ENCODE measurements at regions not wholly inside any gene's neighbourhood (a gene's known extent, or its start where the extent isn't known, plus 50 kb on each side); places are given as distances from the start of the nearest gene placed in this dataset.
"Not testable (repeated sequence)": the region's sequence is repeated elsewhere in the genome, so short reads cannot be mapped to it uniquely, and the experiment has no call there.

DNA sequence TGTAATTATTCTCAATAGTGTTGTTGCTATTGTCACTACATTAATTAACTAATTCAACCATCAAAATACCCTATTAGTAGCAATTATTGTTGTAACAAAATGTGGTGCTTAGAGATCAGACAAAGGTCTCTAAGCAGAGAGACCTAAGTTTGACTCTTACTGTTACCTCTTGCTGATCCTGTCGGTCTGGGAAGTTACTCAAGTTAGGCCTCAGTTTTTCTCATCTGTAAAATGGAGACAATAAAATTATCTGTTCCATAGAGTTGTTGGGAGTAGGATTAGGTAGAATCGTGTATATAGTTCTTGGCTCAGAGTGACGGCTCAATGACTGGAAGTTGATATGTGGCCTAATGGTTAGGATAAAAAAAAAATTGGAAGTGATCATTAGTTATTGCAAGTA, 69.8 kb upstream of the ARL8B start:
- H3K4me1 ChIP-seq (ENCODE audit: control insufficient read depth, extremely low read depth, insufficient read depth, low read length): no peaks in the 10 kb centered on the region
- no peaks in the 10 kb centered on the region for H3K9me3 ChIP-seq (ENCODE audit: control insufficient read depth, insufficient read depth, low read depth, low read length)
- no peak for DNase-seq (ENCODE audit: low read depth in 2 of 2)
- no peak overlapping the region for H2AFZ ChIP-seq (ENCODE audit: low read length)
- H4K20me1 ChIP-seq (ENCODE audit: control insufficient read depth, extremely low read depth, insufficient read depth, low read length): no peaks in the 10 kb centered on the region
- no peaks in the 10 kb centered on the region for H3K79me2 ChIP-seq (ENCODE audit: control insufficient read depth, insufficient read depth, low read length)
- H3K4me3 ChIP-seq (replicated peaks in 1 of 4; ENCODE audit: control extremely low read depth in 1 of 4, insufficient read depth in 1 of 4, low read depth in 3 of 4, low read length in 4 of 4): no peak overlapping the region
- H3K4me2 ChIP-seq (ENCODE audit: extremely low read depth, insufficient read depth, low read length): no peak overlapping the region
- TF ChIP-seq, protein P1, sequence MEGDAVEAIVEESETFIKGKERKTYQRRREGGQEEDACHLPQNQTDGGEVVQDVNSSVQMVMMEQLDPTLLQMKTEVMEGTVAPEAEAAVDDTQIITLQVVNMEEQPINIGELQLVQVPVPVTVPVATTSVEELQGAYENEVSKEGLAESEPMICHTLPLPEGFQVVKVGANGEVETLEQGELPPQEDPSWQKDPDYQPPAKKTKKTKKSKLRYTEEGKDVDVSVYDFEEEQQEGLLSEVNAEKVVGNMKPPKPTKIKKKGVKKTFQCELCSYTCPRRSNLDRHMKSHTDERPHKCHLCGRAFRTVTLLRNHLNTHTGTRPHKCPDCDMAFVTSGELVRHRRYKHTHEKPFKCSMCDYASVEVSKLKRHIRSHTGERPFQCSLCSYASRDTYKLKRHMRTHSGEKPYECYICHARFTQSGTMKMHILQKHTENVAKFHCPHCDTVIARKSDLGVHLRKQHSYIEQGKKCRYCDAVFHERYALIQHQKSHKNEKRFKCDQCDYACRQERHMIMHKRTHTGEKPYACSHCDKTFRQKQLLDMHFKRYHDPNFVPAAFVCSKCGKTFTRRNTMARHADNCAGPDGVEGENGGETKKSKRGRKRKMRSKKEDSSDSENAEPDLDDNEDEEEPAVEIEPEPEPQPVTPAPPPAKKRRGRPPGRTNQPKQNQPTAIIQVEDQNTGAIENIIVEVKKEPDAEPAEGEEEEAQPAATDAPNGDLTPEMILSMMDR (conservative IDR thresholded peaks at IDR 0.05 in 1 of 2, IDR thresholded peaks at IDR 0.05 in 1 of 2; ENCODE audit: low read depth in 1 of 2, low read length in 2 of 2): no peak
- TF ChIP-seq EZH2 (IDR thresholded peaks at IDR 0.05; ENCODE audit: low read length, missing control alignments): no peak
- no peaks in the 10 kb centered on the region for H3K36me3 ChIP-seq (ENCODE audit: control insufficient read depth, insufficient read depth, low read length)
- H3K9ac ChIP-seq (ENCODE audit: insufficient read depth, low read length): no peak overlapping the region
- H3K27me3 ChIP-seq (ENCODE audit: control insufficient read depth, insufficient read depth, low read length): no peaks in the 10 kb centered on the region
- no peak overlapping the region for H3K27ac ChIP-seq (ENCODE audit: insufficient read depth, low read length)

- DNase-seq (ENCODE audit: low read depth in 2 of 2): peak in 1 of 2 donors; percentile 95
- H3K27ac ChIP-seq (ENCODE audit: insufficient read depth, low read length): peak overlapping the region; percentile 34
- no peak overlapping the region for H3K4me3 ChIP-seq (replicated peaks in 1 of 4; ENCODE audit: control extremely low read depth in 1 of 4, insufficient read depth in 1 of 4, low read depth in 3 of 4, low read length in 4 of 4)
- no peak overlapping the region for H3K9ac ChIP-seq (ENCODE audit: insufficient read depth, low read length)
- no peaks in the 10 kb centered on the region for H3K27me3 ChIP-seq (ENCODE audit: control insufficient read depth, insufficient read depth, low read length)
- no peak for TF ChIP-seq EZH2 (IDR thresholded peaks at IDR 0.05; ENCODE audit: low read length, missing control alignments)
- TF ChIP-seq, protein P1 (conservative IDR thresholded peaks at IDR 0.05 in 1 of 2, IDR thresholded peaks at IDR 0.05 in 1 of 2; ENCODE audit: low read depth in 1 of 2, low read length in 2 of 2): no peak
- peak overlapping the region; percentile 28 for H3K4me2 ChIP-seq (ENCODE audit: extremely low read depth, insufficient read depth, low read length)
- no peaks in the 10 kb centered on the region for H3K79me2 ChIP-seq (ENCODE audit: control insufficient read depth, insufficient read depth, low read length)
- H3K4me1 ChIP-seq (ENCODE audit: control insufficient read depth, extremely low read depth, insufficient read depth, low read length): no peaks in the 10 kb centered on the region
- H2AFZ ChIP-seq (ENCODE audit: low read length): peak overlapping the region; percentile 23
- no peaks in the 10 kb centered on the region for H3K36me3 ChIP-seq (ENCODE audit: control insufficient read depth, insufficient read depth, low read length)
- H4K20me1 ChIP-seq (ENCODE audit: control insufficient read depth, extremely low read depth, insufficient read depth, low read length): no peaks in the 10 kb centered on the region
- no peaks in the 10 kb centered on the region for H3K9me3 ChIP-seq (ENCODE audit: control insufficient read depth, insufficient read depth, low read depth, low read length)
Measured at GRCh38 chr3:5053021-5053831, 68.9 kb upstream of the ARL8B start.

GRCh38 chr3:5054098-5054497, 68.0 kb upstream of the ARL8B start:
- Histone ChIP-seq H3K27ac (ENCODE audit: insufficient read depth, low read length) (no peak overlapping the region), H2AFZ (ENCODE audit: low read length) (no peak overlapping the region), H3K9ac (ENCODE audit: insufficient read depth, low read length) (no peak overlapping the region), H3K4me2 (ENCODE audit: extremely low read depth, insufficient read depth, low read length) (no peak overlapping the region), H3K9me3 (ENCODE audit: control insufficient read depth, insufficient read depth, low read depth, low read length) (no peaks in the 10 kb centered on the region), H3K4me3 (replicated peaks in 1 of 4; ENCODE audit: control extremely low read depth in 1 of 4, insufficient read depth in 1 of 4, low read depth in 3 of 4, low read length in 4 of 4) (no peak overlapping the region), H3K36me3 (ENCODE audit: control insufficient read depth, insufficient read depth, low read length) (no peaks in the 10 kb centered on the region), H3K79me2 (ENCODE audit: control insufficient read depth, insufficient read depth, low read length) (no peaks in the 10 kb centered on the region), H4K20me1 (ENCODE audit: control insufficient read depth, extremely low read depth, insufficient read depth, low read length) (no peaks in the 10 kb centered on the region), H3K27me3 (ENCODE audit: control insufficient read depth, insufficient read depth, low read length) (no peaks in the 10 kb centered on the region), H3K4me1 (ENCODE audit: control insufficient read depth, extremely low read depth, insufficient read depth, low read length) (no peaks in the 10 kb centered on the region)
- DNase-seq (ENCODE audit: low read depth in 2 of 2): no peak
- TF ChIP-seq, protein P1 (conservative IDR thresholded peaks at IDR 0.05 in 1 of 2, IDR thresholded peaks at IDR 0.05 in 1 of 2; ENCODE audit: low read depth in 1 of 2, low read length in 2 of 2): no peak
- no peak for TF ChIP-seq EZH2 (IDR thresholded peaks at IDR 0.05; ENCODE audit: low read length, missing control alignments)

GRCh38 chr3:5054579-5054978, 67.5 kb upstream of the ARL8B start:
- not testable (repeated sequence) for H2AFZ ChIP-seq (ENCODE audit: low read length); H3K4me2 ChIP-seq (ENCODE audit: extremely low read depth, insufficient read depth, low read length); H4K20me1 ChIP-seq (ENCODE audit: control insufficient read depth, extremely low read depth, insufficient read depth, low read length); H3K27ac ChIP-seq (ENCODE audit: insufficient read depth, low read length); H3K4me1 ChIP-seq (ENCODE audit: control insufficient read depth, extremely low read depth, insufficient read depth, low read length); H3K36me3 ChIP-seq (ENCODE audit: control insufficient read depth, insufficient read depth, low read length); DNase-seq (ENCODE audit: low read depth in 2 of 2); H3K4me3 ChIP-seq (replicated peaks in 1 of 4; ENCODE audit: control extremely low read depth in 1 of 4, insufficient read depth in 1 of 4, low read depth in 3 of 4, low read length in 4 of 4); H3K9me3 ChIP-seq (ENCODE audit: control insufficient read depth, insufficient read depth, low read depth, low read length); H3K9ac ChIP-seq (ENCODE audit: insufficient read depth, low read length); H3K27me3 ChIP-seq (ENCODE audit: control insufficient read depth, insufficient read depth, low read length); H3K79me2 ChIP-seq (ENCODE audit: control insufficient read depth, insufficient read depth, low read length)

Measured in fibroblast of lung (primary cell).